ENCODE measurements at regions not wholly inside any gene's neighbourhood (a gene's known extent, or its start where the extent isn't known, plus 50 kb on each side); places are given as distances from the start of the nearest gene placed in this dataset.

DNA sequence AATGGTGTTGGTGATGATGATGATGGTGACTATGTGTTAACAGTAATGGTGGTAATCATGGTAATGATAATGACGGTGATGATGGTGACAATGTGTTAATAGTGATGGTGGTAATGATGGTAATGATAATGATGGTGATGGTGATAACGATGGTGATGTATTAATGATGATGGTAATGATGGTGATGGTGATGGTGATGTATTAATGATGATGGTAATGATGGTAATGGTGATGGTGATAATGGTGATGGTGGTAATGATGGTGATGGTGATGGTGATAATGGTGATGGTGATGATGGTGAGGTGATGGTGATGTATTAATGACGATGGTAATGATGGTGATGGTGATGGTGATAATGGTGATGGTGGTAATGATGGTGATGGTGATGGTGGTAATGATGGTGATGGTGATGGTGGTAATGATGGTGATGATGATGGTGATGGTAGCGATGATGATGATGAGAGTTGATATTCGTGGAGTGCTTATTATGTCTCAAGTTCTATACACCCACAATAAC lies 212.8 kb upstream of the NCKAP5 start:
- TF ChIP-seq, protein P1, sequence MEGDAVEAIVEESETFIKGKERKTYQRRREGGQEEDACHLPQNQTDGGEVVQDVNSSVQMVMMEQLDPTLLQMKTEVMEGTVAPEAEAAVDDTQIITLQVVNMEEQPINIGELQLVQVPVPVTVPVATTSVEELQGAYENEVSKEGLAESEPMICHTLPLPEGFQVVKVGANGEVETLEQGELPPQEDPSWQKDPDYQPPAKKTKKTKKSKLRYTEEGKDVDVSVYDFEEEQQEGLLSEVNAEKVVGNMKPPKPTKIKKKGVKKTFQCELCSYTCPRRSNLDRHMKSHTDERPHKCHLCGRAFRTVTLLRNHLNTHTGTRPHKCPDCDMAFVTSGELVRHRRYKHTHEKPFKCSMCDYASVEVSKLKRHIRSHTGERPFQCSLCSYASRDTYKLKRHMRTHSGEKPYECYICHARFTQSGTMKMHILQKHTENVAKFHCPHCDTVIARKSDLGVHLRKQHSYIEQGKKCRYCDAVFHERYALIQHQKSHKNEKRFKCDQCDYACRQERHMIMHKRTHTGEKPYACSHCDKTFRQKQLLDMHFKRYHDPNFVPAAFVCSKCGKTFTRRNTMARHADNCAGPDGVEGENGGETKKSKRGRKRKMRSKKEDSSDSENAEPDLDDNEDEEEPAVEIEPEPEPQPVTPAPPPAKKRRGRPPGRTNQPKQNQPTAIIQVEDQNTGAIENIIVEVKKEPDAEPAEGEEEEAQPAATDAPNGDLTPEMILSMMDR (IDR thresholded peaks at IDR 0.05; ENCODE audit: low read depth, low read length, poor library complexity, severe bottlenecking): no peak
- TF ChIP-seq EZH2phosphoT487 (IDR thresholded peaks at IDR 0.05; ENCODE audit: borderline replicate concordance, low read length): no peak

Data from DOHH2 (cell line).